ENCODE measurements at regions not wholly inside any gene's neighbourhood (a gene's known extent, or its start where the extent isn't known, plus 50 kb on each side); places are given as distances from the start of the nearest gene placed in this dataset.
"Not testable (repeated sequence)": the region's sequence is repeated elsewhere in the genome, so short reads cannot be mapped to it uniquely, and the experiment has no call there.

GRCh38 chr3:23706111-23706510 lies 99.6 kb upstream of the UBE2E1 start:
- ATAC-seq (peak in 1 of 2 donors; percentile 38), DNase-seq (no peak)
- Mint-ChIP-seq H3K27me3 (ENCODE audit: low read depth) (peaks cover 7% of the 10 kb centered on the region), H3K4me3 (no peak overlapping the region), H3K9me3 (no peaks in the 10 kb centered on the region), H3K36me3 (ENCODE audit: insufficient read depth) (no peaks in the 10 kb centered on the region), H3K4me1 (ENCODE audit: low read depth) (peaks cover 2% of the 10 kb centered on the region)

GRCh38 chr3:23709987-23710386 lies 95.8 kb upstream of the UBE2E1 start:
- H3K4me3 Mint-ChIP-seq, result no peak overlapping the region
- peaks cover 1% of the 10 kb centered on the region for H3K27me3 Mint-ChIP-seq (ENCODE audit: low read depth)
- ATAC-seq (no peak), DNase-seq (no peak)
- H3K9me3 Mint-ChIP-seq, result no peaks in the 10 kb centered on the region
- no peaks in the 10 kb centered on the region for H3K36me3 Mint-ChIP-seq (ENCODE audit: insufficient read depth)
- H3K4me1 Mint-ChIP-seq (ENCODE audit: low read depth), result peaks cover 2% of the 10 kb centered on the region

GRCh38 chr3:23710555-23710954 lies 95.2 kb upstream of the UBE2E1 start:
- no peak overlapping the region for H3K4me3 Mint-ChIP-seq
- H3K36me3 Mint-ChIP-seq (ENCODE audit: insufficient read depth), result no peaks in the 10 kb centered on the region
- DNase-seq, result no peak
- ATAC-seq, result no peak
- H3K4me1 Mint-ChIP-seq (ENCODE audit: low read depth), result peaks cover 2% of the 10 kb centered on the region
- H3K9me3 Mint-ChIP-seq, result no peaks in the 10 kb centered on the region
- no peaks in the 10 kb centered on the region for H3K27me3 Mint-ChIP-seq (ENCODE audit: low read depth)

GRCh38 chr3:23711916-23712494 lies 93.8 kb upstream of the UBE2E1 start:
- H3K36me3 Mint-ChIP-seq (ENCODE audit: insufficient read depth), result no peaks in the 10 kb centered on the region
- H3K27me3 Mint-ChIP-seq (ENCODE audit: low read depth), result no peaks in the 10 kb centered on the region
- peaks cover 3% of the 10 kb centered on the region for H3K9me3 Mint-ChIP-seq
- no peaks in the 10 kb centered on the region for H3K4me1 Mint-ChIP-seq (ENCODE audit: low read depth)
- no peak for DNase-seq
- H3K4me3 Mint-ChIP-seq, result no peak overlapping the region
- no peak for ATAC-seq

GRCh38 chr3:23712656-23713559 lies 92.8 kb upstream of the UBE2E1 start:
- Mint-ChIP-seq H3K9me3 (peaks cover 3% of the 10 kb centered on the region), H3K27me3 (ENCODE audit: low read depth) (no peaks in the 10 kb centered on the region), H3K4me1 (ENCODE audit: low read depth) (no peaks in the 10 kb centered on the region), H3K4me3 (no peak overlapping the region), H3K36me3 (ENCODE audit: insufficient read depth) (no peaks in the 10 kb centered on the region)
- ATAC-seq (no peak), DNase-seq (no peak)

GRCh38 chr3:23713641-23714040 lies 92.1 kb upstream of the UBE2E1 start:
- Mint-ChIP-seq H3K27me3 (ENCODE audit: low read depth) (no peaks in the 10 kb centered on the region), H3K36me3 (ENCODE audit: insufficient read depth) (no peaks in the 10 kb centered on the region), H3K9me3 (peaks cover 3% of the 10 kb centered on the region), H3K4me1 (ENCODE audit: low read depth) (no peaks in the 10 kb centered on the region), H3K4me3 (no peak overlapping the region)
- DNase-seq, result no peak
- ATAC-seq, result no peak

GRCh38 chr3:23720059-23720458 lies 85.7 kb upstream of the UBE2E1 start:
- peaks cover 2% of the 10 kb centered on the region for H3K36me3 Mint-ChIP-seq (ENCODE audit: insufficient read depth)
- H3K4me3 Mint-ChIP-seq, result no peak overlapping the region
- ATAC-seq (no peak), DNase-seq (no peak)
- no peaks in the 10 kb centered on the region for H3K27me3 Mint-ChIP-seq (ENCODE audit: low read depth)
- no peaks in the 10 kb centered on the region for H3K4me1 Mint-ChIP-seq (ENCODE audit: low read depth)
- H3K9me3 Mint-ChIP-seq, result peaks cover 3% of the 10 kb centered on the region

- Mint-ChIP-seq H3K4me1 (ENCODE audit: low read depth) (no peaks in the 10 kb centered on the region), H3K4me3 (no peak overlapping the region), H3K9me3 (peaks cover 3% of the 10 kb centered on the region), H3K36me3 (ENCODE audit: insufficient read depth) (peaks cover 2% of the 10 kb centered on the region), H3K27me3 (ENCODE audit: low read depth) (no peaks in the 10 kb centered on the region)
- DNase-seq, result no peak
- ATAC-seq, result no peak
Measured at GRCh38 chr3:23720885-23721284, 84.9 kb upstream of the UBE2E1 start.

- Mint-ChIP-seq H3K4me1 (ENCODE audit: low read depth) (peaks cover 7% of the 10 kb centered on the region), H3K4me3 (no peak overlapping the region), H3K27me3 (ENCODE audit: low read depth) (no peaks in the 10 kb centered on the region), H3K9me3 (no peaks in the 10 kb centered on the region), H3K36me3 (ENCODE audit: insufficient read depth) (peaks cover 2% of the 10 kb centered on the region)
- ATAC-seq (no peak), DNase-seq (no peak)
Measured at GRCh38 chr3:23723141-23723540, 82.6 kb upstream of the UBE2E1 start.

- peaks cover 2% of the 10 kb centered on the region for H3K36me3 Mint-ChIP-seq (ENCODE audit: insufficient read depth)
- DNase-seq, result no peak
- H3K27me3 Mint-ChIP-seq (ENCODE audit: low read depth), result no peaks in the 10 kb centered on the region
- no peaks in the 10 kb centered on the region for H3K9me3 Mint-ChIP-seq
- no peak overlapping the region for H3K4me3 Mint-ChIP-seq
- ATAC-seq, result no peak
- peaks cover 7% of the 10 kb centered on the region for H3K4me1 Mint-ChIP-seq (ENCODE audit: low read depth)
Measured at GRCh38 chr3:23723930-23724329, 81.8 kb upstream of the UBE2E1 start.

GRCh38 chr3:23726811-23727548 lies 78.8 kb upstream of the UBE2E1 start:
- no peaks in the 10 kb centered on the region for H3K9me3 Mint-ChIP-seq
- peaks cover 7% of the 10 kb centered on the region for H3K4me1 Mint-ChIP-seq (ENCODE audit: low read depth)
- no peaks in the 10 kb centered on the region for H3K27me3 Mint-ChIP-seq (ENCODE audit: low read depth)
- H3K4me3 Mint-ChIP-seq, result no peak overlapping the region
- no peaks in the 10 kb centered on the region for H3K36me3 Mint-ChIP-seq (ENCODE audit: insufficient read depth)
- ATAC-seq (peak; percentile 86 to 88), DNase-seq (no peak)

- H3K27me3 Mint-ChIP-seq (ENCODE audit: low read depth), result no peaks in the 10 kb centered on the region
- H3K36me3 Mint-ChIP-seq (ENCODE audit: insufficient read depth), result no peaks in the 10 kb centered on the region
- no peak for DNase-seq
Measured at GRCh38 chr3:23728601-23729117, 77.1 kb upstream of the UBE2E1 start.

GRCh38 chr3:23729362-23729761 lies 76.4 kb upstream of the UBE2E1 start:
- DNase-seq; H3K4me1 Mint-ChIP-seq (ENCODE audit: low read depth); H3K9me3 Mint-ChIP-seq; H3K27me3 Mint-ChIP-seq (ENCODE audit: low read depth); H3K36me3 Mint-ChIP-seq (ENCODE audit: insufficient read depth); H3K4me3 Mint-ChIP-seq; ATAC-seq: not testable (repeated sequence)

More at GRCh38 chr3:23728601-23729117, 77.1 kb upstream of the UBE2E1 start:
- no peak for ATAC-seq
- H3K4me3 Mint-ChIP-seq, result no peak overlapping the region
- no peaks in the 10 kb centered on the region for H3K9me3 Mint-ChIP-seq
- H3K4me1 Mint-ChIP-seq (ENCODE audit: low read depth), result peaks cover 7% of the 10 kb centered on the region

- H3K4me1 Mint-ChIP-seq (ENCODE audit: low read depth), result no peaks in the 10 kb centered on the region
- H3K27me3 Mint-ChIP-seq (ENCODE audit: low read depth), result no peaks in the 10 kb centered on the region
Measured at GRCh38 chr3:23734481-23734880, 71.3 kb upstream of the UBE2E1 start.

More at GRCh38 chr3:23734481-23734880, 71.3 kb upstream of the UBE2E1 start:
- H3K4me3 Mint-ChIP-seq, result no peak overlapping the region
- no peaks in the 10 kb centered on the region for H3K36me3 Mint-ChIP-seq (ENCODE audit: insufficient read depth)
- DNase-seq (no peak), ATAC-seq (no peak)
- no peaks in the 10 kb centered on the region for H3K9me3 Mint-ChIP-seq
